ENCODE measurements at regions not wholly inside any gene's neighbourhood (a gene's known extent, or its start where the extent isn't known, plus 50 kb on each side); places are given as distances from the start of the nearest gene placed in this dataset.
A peak's percentile ranks its signal among the peaks of the same experiment; 100 is the strongest.
"Not testable (repeated sequence)": the region's sequence is repeated elsewhere in the genome, so short reads cannot be mapped to it uniquely, and the experiment has no call there.

GRCh38 chr14:39568809-39569538, 136.7 kb upstream of the FBXO33 start:
- no peak for DNase-seq (ENCODE audit: low spot score)

- DNase-seq (ENCODE audit: low spot score), result no peak
Measured at GRCh38 chr14:39566795-39567194, 134.6 kb upstream of the FBXO33 start.

GRCh38 chr14:39563361-39563760, 131.1 kb upstream of the FBXO33 start:
- DNase-seq (ENCODE audit: low spot score), result no peak

- no peak for DNase-seq (ENCODE audit: low spot score)
Measured at GRCh38 chr14:39562175-39562574, 129.9 kb upstream of the FBXO33 start.

- DNase-seq (ENCODE audit: low spot score), result no peak
Measured at GRCh38 chr14:39558525-39558924, 126.3 kb upstream of the FBXO33 start.

- DNase-seq (ENCODE audit: low spot score), result no peak
Measured at GRCh38 chr14:39555749-39556148, 123.5 kb upstream of the FBXO33 start.

GRCh38 chr14:39554576-39554975, 122.3 kb upstream of the FBXO33 start:
- no peak for DNase-seq (ENCODE audit: low spot score)

- DNase-seq (ENCODE audit: low spot score), result no peak
Measured at GRCh38 chr14:39548358-39548757, 116.1 kb upstream of the FBXO33 start.

- DNase-seq (ENCODE audit: low spot score), result no peak
Measured at GRCh38 chr14:39547845-39548244, 115.6 kb upstream of the FBXO33 start.

- DNase-seq (ENCODE audit: low spot score), result no peak
Measured at GRCh38 chr14:39505812-39506211, 73.6 kb upstream of the FBXO33 start.

GRCh38 chr14:39500253-39500652, 68.0 kb upstream of the FBXO33 start:
- no peak for DNase-seq (ENCODE audit: low spot score)

- DNase-seq (ENCODE audit: low spot score), result no peak
Measured at GRCh38 chr14:39499514-39499913, 67.3 kb upstream of the FBXO33 start.

GRCh38 chr14:39497677-39498076, 65.4 kb upstream of the FBXO33 start:
- not testable (repeated sequence) for DNase-seq (ENCODE audit: low spot score)

- no peak for DNase-seq (ENCODE audit: low spot score)
Measured at GRCh38 chr14:39492267-39492666, 60.0 kb upstream of the FBXO33 start.

GRCh38 chr14:39491134-39491571, 58.9 kb upstream of the FBXO33 start:
- peak; percentile 41 for DNase-seq (ENCODE audit: low spot score)

- peak; percentile 10 for DNase-seq (ENCODE audit: low spot score)
Measured at GRCh38 chr14:39488600-39488999, 56.4 kb upstream of the FBXO33 start.

- DNase-seq (ENCODE audit: low spot score), result no peak
Measured at GRCh38 chr14:39483682-39484081, 51.4 kb upstream of the FBXO33 start.

Data from cerebellar cortex (tissue), 1 donor.